Activated CD8-positive, alpha-beta T cell treated with anti-CD3 and anti-CD28 coated beads for 36 hours (primary cell): ENCODE measurements at regions not wholly inside any gene's neighbourhood (a gene's known extent, or its start where the extent isn't known, plus 50 kb on each side); places are given as distances from the start of the nearest gene placed in this dataset.

Experiments used
- ATAC-seq: fragments of 200-7000 bp; cut with Tn5 transposase; one replicate; pipeline ENCODE4 v1.10.0; 2021; ENCODE audit warnings: mild to moderate bottlenecking, moderate library complexity
- CTCF ChIA-PET: fragments of 350-600 bp; sonication (Branson Sonifier 250); formaldehyde crosslinking; loops from one replicate; lab custom pipeline; 2021; ENCODE audit warnings: antibody characterized with exemption; lab: Charles Lee
- POLR2A ChIA-PET: fragments of 350-600 bp; sonication (Branson Sonifier 250); formaldehyde crosslinking; loops from one replicate; lab custom pipeline; 2021; ENCODE audit warnings: antibody characterized with exemption; lab: Charles Lee
- DNase-seq: peaks from one replicate; pipeline ENCODE4 v3.0.0-alpha.2; 2020
- H3K27ac Mint-ChIP-seq: one replicate; pipeline ENCODE4 v1.8.0; 2021; ENCODE audit warnings: mild to moderate bottlenecking, mixed read lengths
- H3K27me3 Mint-ChIP-seq: one replicate; pipeline ENCODE4 v1.8.0; 2021; ENCODE audit warnings: mixed read lengths
- H3K36me3 Mint-ChIP-seq: one replicate; pipeline ENCODE4 v1.8.0; 2021; ENCODE audit warnings: low read depth, mixed read lengths
- H3K4me1 Mint-ChIP-seq: one replicate; pipeline ENCODE4 v1.8.0; 2021; ENCODE audit warnings: low read depth, mixed read lengths
- H3K4me3 Mint-ChIP-seq: one replicate; pipeline ENCODE4 v1.8.0; 2021; ENCODE audit warnings: mild to moderate bottlenecking, moderate library complexity, mixed read lengths
- H3K9me3 Mint-ChIP-seq: one replicate; pipeline ENCODE4 v1.8.0; 2021; ENCODE audit warnings: mixed read lengths
- intact Hi-C: fragments of 100-400 bp; cut with micrococcal nuclease; formaldehyde crosslinking; loops from one replicate; pipeline ENCODE4 v1.10.0; 2022
- TF ChIP-seq, protein P1 (sequence below): fragments of 200-600 bp; IDR thresholded peaks from one replicate; pipeline ENCODE4 v1.8.0; 2022; ENCODE audit warnings: antibody characterized with exemption, mild to moderate bottlenecking

DNA sequence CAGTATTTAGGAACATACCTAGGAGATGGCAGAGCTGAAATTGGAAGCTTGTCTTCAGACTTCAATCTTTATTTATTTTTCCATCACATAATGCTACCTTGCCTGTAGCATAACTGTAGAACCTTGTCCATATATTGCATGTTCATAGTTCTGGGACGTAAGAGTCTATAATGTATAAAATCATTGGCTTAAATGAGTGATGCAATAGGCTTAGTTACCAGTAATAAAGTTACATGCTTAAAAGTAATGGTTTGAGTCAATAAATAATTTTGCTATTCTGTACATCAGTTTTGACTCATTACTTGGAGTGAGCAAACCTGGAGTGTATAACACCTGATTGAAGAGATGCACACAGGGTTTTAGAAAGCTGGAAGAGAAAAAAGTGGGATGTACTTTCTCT lies 229.3 kb downstream of the CDCA7 start:
- Mint-ChIP-seq H3K9me3 (no peaks in the 10 kb centered on the region), H3K4me1 (no peaks in the 10 kb centered on the region), H3K4me3 (no peak overlapping the region), H3K27me3 (peaks cover 8% of the 10 kb centered on the region), H3K36me3 (no peaks in the 10 kb centered on the region), H3K27ac (no peak overlapping the region)
- TF ChIP-seq, protein P1, sequence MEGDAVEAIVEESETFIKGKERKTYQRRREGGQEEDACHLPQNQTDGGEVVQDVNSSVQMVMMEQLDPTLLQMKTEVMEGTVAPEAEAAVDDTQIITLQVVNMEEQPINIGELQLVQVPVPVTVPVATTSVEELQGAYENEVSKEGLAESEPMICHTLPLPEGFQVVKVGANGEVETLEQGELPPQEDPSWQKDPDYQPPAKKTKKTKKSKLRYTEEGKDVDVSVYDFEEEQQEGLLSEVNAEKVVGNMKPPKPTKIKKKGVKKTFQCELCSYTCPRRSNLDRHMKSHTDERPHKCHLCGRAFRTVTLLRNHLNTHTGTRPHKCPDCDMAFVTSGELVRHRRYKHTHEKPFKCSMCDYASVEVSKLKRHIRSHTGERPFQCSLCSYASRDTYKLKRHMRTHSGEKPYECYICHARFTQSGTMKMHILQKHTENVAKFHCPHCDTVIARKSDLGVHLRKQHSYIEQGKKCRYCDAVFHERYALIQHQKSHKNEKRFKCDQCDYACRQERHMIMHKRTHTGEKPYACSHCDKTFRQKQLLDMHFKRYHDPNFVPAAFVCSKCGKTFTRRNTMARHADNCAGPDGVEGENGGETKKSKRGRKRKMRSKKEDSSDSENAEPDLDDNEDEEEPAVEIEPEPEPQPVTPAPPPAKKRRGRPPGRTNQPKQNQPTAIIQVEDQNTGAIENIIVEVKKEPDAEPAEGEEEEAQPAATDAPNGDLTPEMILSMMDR: no peak
- intact Hi-C loops: no loop called here
- POLR2A ChIA-PET: no interaction called here
- no peak for DNase-seq
- ATAC-seq: no peak
- CTCF ChIA-PET: no interaction called here

DNA sequence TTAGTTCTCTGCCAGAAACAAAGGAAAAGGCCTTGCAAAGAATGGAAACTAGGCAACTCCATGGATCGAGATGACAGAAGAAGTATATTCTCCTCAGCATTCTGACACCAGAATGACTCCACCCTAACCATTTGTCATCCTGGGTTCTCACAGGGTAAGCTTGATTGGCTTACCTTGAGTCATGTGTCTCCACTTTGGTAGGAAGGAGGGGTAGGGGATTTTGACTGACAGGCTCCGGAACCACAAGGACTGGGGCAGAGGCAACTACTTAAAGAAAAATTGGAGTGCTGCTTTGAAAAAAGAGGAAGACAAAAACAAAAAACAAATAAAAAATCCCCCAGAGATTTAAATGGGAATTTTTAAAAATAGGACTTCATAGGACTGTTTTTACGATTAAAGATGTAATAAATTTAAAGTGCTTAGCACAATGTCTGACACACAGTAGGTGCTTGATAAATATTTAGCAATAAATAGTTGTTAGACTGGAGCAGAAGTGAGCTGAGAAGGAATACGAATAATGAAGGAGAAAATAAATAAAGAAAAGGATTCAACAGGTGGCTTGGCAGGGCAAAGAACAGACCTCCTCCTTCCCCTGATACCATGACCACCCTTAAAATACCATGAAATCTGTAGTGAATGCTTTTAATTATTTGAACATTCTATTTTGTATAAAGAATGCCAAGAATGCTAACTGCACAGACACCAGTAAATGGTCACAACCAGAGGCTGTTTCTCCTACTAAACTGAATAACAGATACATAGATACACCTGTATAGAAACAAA lies 230.2 kb downstream of the CDCA7 start:
- Mint-ChIP-seq H3K9me3 (no peaks in the 10 kb centered on the region), H3K4me3 (no peak overlapping the region), H3K4me1 (no peaks in the 10 kb centered on the region), H3K36me3 (no peaks in the 10 kb centered on the region), H3K27ac (no peak overlapping the region), H3K27me3 (peaks cover 8% of the 10 kb centered on the region)
- intact Hi-C loops: no loop called here
- ChIA-PET POLR2A (no interaction called here), CTCF (no interaction called here)
- TF ChIP-seq, protein P1: no peak
- ATAC-seq (peak; percentile 37), DNase-seq (no peak)

DNA sequence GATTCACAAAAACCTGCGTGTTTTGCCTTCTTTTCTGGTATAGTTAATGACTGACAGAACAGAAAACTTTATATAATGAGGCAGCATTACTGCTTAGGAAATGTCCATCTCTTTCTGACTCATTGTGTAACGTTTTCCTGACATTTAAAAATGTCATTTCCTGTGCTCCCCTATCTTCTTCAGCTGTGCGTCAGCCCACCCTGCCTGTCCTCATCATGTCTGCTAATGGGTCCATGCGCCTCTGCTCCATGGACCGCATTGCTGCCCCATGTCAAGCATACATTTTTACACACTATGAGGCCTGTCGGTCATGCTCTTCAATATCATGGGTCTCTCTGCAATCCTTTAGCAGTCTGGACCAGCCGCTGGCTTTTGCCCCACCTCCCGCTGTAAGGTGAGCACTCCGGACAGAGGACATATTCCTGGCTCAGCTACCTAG lies 234.3 kb downstream of the CDCA7 start:
- no peak overlapping the region for H3K4me3 Mint-ChIP-seq
- CTCF ChIA-PET: no interaction called here
- H3K9me3 Mint-ChIP-seq: peaks cover 11% of the 10 kb centered on the region
- intact Hi-C loops: no loop called here
- H3K4me1 Mint-ChIP-seq: no peaks in the 10 kb centered on the region
- POLR2A ChIA-PET: no interaction called here
- H3K27me3 Mint-ChIP-seq: peaks cover 10% of the 10 kb centered on the region
- DNase-seq (no peak), ATAC-seq (no peak)
- TF ChIP-seq, protein P1: no peak
- no peaks in the 10 kb centered on the region for H3K36me3 Mint-ChIP-seq
- H3K27ac Mint-ChIP-seq: no peak overlapping the region

DNA sequence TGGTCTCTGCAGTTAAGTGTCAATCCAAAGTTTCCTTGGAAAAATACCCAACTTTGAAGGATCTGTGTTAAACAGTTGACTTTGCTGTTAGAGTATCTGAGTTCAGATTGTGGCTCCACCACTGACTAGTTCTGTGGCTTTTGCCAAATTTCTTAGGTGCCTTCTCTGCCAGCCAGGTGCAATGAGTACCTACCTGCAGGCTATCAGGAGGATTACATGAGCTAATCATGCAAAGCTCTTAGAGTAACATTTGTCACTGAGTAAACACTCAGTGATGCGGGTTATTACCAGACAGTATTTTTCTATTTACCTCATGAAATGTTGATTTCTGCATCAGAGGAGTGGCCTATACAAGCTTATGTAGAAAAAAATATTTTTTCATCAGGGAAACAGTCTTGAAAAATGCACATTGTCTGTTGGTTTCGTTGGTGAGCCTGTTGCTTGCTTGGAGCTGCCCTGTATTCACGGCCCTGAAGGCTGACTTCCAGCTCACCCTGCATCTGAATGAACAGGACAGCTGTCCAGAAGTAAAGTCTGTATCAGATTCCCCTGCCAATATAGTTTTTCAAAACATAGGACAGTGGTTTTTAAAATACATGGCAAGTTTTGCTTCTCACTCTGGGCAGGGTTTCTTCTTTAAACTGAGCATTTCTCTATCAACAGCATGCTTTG lies 235.1 kb downstream of the CDCA7 start:
- Mint-ChIP-seq H3K4me3 (no peak overlapping the region), H3K27ac (no peak overlapping the region), H3K27me3 (peaks cover 10% of the 10 kb centered on the region), H3K4me1 (no peaks in the 10 kb centered on the region), H3K9me3 (peaks cover 12% of the 10 kb centered on the region), H3K36me3 (no peaks in the 10 kb centered on the region)
- ChIA-PET CTCF (no interaction called here), POLR2A (no interaction called here)
- ATAC-seq: no peak
- TF ChIP-seq, protein P1: no peak
- DNase-seq: no peak
- intact Hi-C loops: no loop called here

DNA sequence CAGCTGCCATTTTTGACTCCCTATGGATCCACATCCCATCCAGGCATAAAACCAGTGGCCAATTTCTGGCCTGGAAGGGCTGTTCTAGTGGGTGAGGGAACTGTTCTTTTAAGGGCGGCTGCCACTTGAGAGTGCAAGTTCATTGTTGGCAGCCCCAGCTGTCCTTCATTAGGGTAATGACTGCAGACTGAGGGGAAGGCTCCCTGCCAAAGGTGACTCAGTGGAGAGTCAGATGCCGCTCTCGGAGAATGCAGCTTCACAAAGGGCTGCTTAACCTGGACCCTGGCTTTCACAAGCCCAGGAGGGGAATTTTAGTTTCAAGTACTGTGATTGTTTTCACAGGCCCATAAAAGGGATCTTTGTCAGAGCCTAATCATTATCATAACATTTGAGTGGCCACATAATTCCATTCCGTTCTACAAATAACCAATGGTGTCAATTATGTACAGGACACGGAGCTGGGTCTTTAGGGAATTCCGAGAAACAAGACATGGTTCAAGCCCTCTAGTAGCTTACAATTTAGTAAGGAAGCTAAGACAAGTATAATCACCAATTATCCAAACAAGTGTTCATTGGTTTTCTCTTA lies 235.7 kb downstream of the CDCA7 start:
- H3K4me3 Mint-ChIP-seq: no peak overlapping the region
- intact Hi-C loops: no loop called here
- ATAC-seq (no peak), DNase-seq (no peak)
- no peaks in the 10 kb centered on the region for H3K4me1 Mint-ChIP-seq
- CTCF ChIA-PET: no interaction called here
- H3K27ac Mint-ChIP-seq: no peak overlapping the region
- peaks cover 10% of the 10 kb centered on the region for H3K27me3 Mint-ChIP-seq
- peaks cover 12% of the 10 kb centered on the region for H3K9me3 Mint-ChIP-seq
- POLR2A ChIA-PET: no interaction called here
- no peaks in the 10 kb centered on the region for H3K36me3 Mint-ChIP-seq
- TF ChIP-seq, protein P1: no peak
